ENCODE measurements at regions not wholly inside any gene's neighbourhood (a gene's known extent, or its start where the extent isn't known, plus 50 kb on each side); places are given as distances from the start of the nearest gene placed in this dataset.

DNA sequence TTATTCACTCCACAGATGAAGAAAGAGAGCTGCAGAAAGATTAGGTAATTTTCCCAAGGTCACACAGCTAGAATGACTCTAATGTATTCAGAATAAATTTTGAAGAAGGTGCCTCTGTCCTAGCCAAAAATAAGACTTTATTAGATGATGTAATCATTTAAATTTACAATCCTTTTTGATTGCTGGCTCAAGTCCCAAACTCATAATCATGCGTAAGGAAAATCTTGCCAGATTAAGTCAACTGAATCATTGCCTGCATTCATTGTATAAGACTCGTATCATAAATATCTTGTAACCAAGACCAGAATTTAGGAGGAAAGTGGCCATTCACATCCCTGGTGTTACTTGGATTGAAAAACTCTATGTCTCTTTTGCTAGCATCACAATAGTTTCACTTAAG is 53.1 kb upstream of the STK39 start:
- Histone ChIP-seq H3K4me1 (no peaks in the 10 kb centered on the region), H3K4me3 (no peak overlapping the region), H3K27ac (no peak overlapping the region), H3K9me3 (peaks cover 2% of the 10 kb centered on the region), H3K36me3 (ENCODE audit: insufficient read depth in 1 of 2, low read depth in 1 of 2) (no peaks in the 10 kb centered on the region), H3K27me3 (ENCODE audit: insufficient read depth in 3 of 3, low read length in 2 of 3) (no peaks in the 10 kb centered on the region)
- DNase-seq: no peak
- WGBS, 3 donors: 42 to 47% (median 46%) methylated on average over 2 of the region's 2 CpGs
- no peak for ATAC-seq
- TF ChIP-seq CTCF (IDR thresholded peaks at IDR 0.05): no peak
- intact Hi-C loops (cut with DNase I): no loop called here

DNA sequence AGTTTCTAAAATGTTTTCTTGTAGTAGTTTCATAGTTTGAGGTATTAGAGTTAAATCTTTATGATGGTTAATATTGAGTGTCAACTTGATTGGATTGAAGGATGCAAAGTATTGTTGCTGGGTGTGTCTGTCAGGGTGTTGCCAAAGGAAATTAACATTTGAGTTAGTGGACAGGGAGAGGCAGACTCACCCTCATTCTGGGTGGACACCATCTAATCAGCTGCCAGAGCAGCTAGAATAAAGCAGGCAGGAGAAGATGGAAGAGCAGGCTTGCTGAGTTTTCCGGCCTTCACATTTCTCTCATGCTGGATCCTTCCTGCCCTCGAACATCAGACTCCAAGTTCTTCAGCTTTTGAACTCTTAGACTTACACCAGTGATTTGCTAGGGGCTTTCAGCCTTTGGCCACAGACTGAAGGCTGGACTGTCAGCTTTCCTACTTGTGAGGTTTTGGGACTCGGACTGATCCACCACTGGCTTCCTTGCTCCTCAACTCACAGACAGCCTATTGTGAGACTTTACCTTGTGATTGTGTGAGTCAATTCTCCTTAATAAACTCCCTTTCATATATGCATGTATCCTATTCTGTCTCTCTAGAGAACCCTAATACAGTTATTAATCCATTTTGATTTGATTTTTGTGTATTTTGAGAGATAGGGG is 56.8 kb upstream of the STK39 start:
- TF ChIP-seq CTCF (IDR thresholded peaks at IDR 0.05): no peak
- H3K4me1 ChIP-seq: no peaks in the 10 kb centered on the region
- H3K27ac ChIP-seq: no peak overlapping the region
- H3K9me3 ChIP-seq: peaks cover 13% of the 10 kb centered on the region
- intact Hi-C loops (cut with DNase I): no loop called here
- H3K27me3 ChIP-seq (ENCODE audit: insufficient read depth in 3 of 3, low read length in 2 of 3): no peaks in the 10 kb centered on the region
- 95 to 98% (median 98%) methylated on average over 3 of the region's 3 CpGs for WGBS, 3 donors
- H3K4me3 ChIP-seq: no peak overlapping the region
- H3K36me3 ChIP-seq (ENCODE audit: insufficient read depth in 1 of 2, low read depth in 1 of 2): no peaks in the 10 kb centered on the region
- no peak for ATAC-seq
- DNase-seq: no peak

GRCh38 chr2:168307379-168307778 is 60.0 kb upstream of the STK39 start:
- H3K4me1 ChIP-seq: no peaks in the 10 kb centered on the region
- TF ChIP-seq CTCF (IDR thresholded peaks at IDR 0.05): no peak
- H3K36me3 ChIP-seq (ENCODE audit: insufficient read depth in 1 of 2, low read depth in 1 of 2): no peaks in the 10 kb centered on the region
- ATAC-seq (no peak), DNase-seq (no peak)
- no peak overlapping the region for H3K4me3 ChIP-seq
- no peak overlapping the region for H3K27ac ChIP-seq
- peaks cover 13% of the 10 kb centered on the region for H3K9me3 ChIP-seq
- H3K27me3 ChIP-seq (ENCODE audit: insufficient read depth in 3 of 3, low read length in 2 of 3): peaks cover 0 to 1% (median 0%) of the 10 kb centered on the region in 3 donors
- intact Hi-C loops (cut with DNase I): no loop called here

- no peak overlapping the region for H3K27ac ChIP-seq
- ATAC-seq (no peak), DNase-seq (no peak)
- TF ChIP-seq CTCF (IDR thresholded peaks at IDR 0.05): no peak
- no peaks in the 10 kb centered on the region for H3K36me3 ChIP-seq (ENCODE audit: insufficient read depth in 1 of 2, low read depth in 1 of 2)
- peaks cover 0 to 1% (median 0%) of the 10 kb centered on the region in 3 donors for H3K27me3 ChIP-seq (ENCODE audit: insufficient read depth in 3 of 3, low read length in 2 of 3)
- intact Hi-C loops (cut with DNase I): no loop called here
- H3K4me3 ChIP-seq: no peak overlapping the region
- no peaks in the 10 kb centered on the region for H3K4me1 ChIP-seq
- WGBS, 3 donors: 95 to 96% (median 95%) methylated on average over 1 of the region's 1 CpG
- H3K9me3 ChIP-seq: peaks cover 10% of the 10 kb centered on the region
These were observed 63.2 kb upstream of the STK39 start for GRCh38 chr2:168310580-168310979.
